SK-N-SH treated with all-trans-retinoic acid at 6 μM for 48 hours (cell line): ENCODE measurements at regions not wholly inside any gene's neighbourhood (a gene's known extent, or its start where the extent isn't known, plus 50 kb on each side); places are given as distances from the start of the nearest gene placed in this dataset.

Experiments used
- CREB5 ChIP-seq: fragments of 250-450 bp; sonication (Bioruptor Pico); IDR thresholded peaks from 2 replicates; pipeline ENCODE4 v1.5.1; 2020; ENCODE audit warnings: low read depth, mild to moderate bottlenecking, moderate library complexity
- GLIS3 ChIP-seq: fragments of 250-450 bp; sonication (Bioruptor Pico); IDR thresholded peaks from 2 replicates; pipeline ENCODE4 v1.5.0; 2020; ENCODE audit warnings: mild to moderate bottlenecking, moderate library complexity
- SNAI2 ChIP-seq: fragments of 250-450 bp; sonication (Bioruptor Pico); IDR thresholded peaks from 2 replicates; pipeline ENCODE4 v1.5.0; 2020; ENCODE audit warnings: mild to moderate bottlenecking, moderate library complexity
- TSHZ2 ChIP-seq: fragments of 250-450 bp; sonication (Bioruptor Pico); IDR thresholded peaks from 2 replicates; pipeline ENCODE4 v1.5.0; 2020; ENCODE audit warnings: mild to moderate bottlenecking, moderate library complexity
- ZC3H10 ChIP-seq: fragments of 250-450 bp; sonication (Bioruptor Pico); IDR thresholded peaks from 2 replicates; pipeline ENCODE4 v1.5.1; 2021; ENCODE audit warnings: mild to moderate bottlenecking, moderate library complexity
- ZFP30 ChIP-seq: fragments of 450-650 bp; formaldehyde crosslinking; IDR thresholded peaks from 2 replicates; pipeline ENCODE4 v1.5.0; 2022; ENCODE audit warnings: mild to moderate bottlenecking, moderate library complexity

DNA sequence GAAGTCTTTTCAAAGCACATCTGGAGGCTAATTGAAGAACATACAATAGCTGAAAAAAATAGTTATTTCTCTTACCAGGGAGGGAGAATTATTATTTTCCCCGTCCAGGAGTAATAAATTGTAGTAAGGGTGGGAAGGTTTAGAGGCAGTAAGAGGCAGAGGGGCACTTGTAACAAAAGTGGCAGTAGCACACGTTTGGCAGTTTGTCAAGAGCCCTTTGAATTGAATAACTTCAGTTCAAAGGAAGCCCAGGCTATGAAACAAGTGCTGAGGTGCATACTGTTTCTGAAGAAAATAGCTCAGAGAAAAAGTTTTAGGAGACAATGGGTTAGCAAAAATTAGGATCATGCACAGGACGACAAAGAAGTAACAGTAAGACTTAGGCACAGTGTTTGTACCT lies 451.3 kb downstream of the LRRC70 start:
- no peak for TF ChIP-seq SNAI2 (CRISPR knock-in tag)
- TF ChIP-seq TSHZ2 (CRISPR knock-in tag): no peak
- TF ChIP-seq ZC3H10 (CRISPR knock-in tag): no peak
- no peak for TF ChIP-seq CREB5 (CRISPR knock-in tag)
- TF ChIP-seq GLIS3 (CRISPR knock-in tag): no peak
- no peak for TF ChIP-seq ZFP30 (CRISPR knock-in tag)
